Smooth muscle cell (in vitro differentiated cells): ENCODE measurements at regions not wholly inside any gene's neighbourhood (a gene's known extent, or its start where the extent isn't known, plus 50 kb on each side); places are given as distances from the start of the nearest gene placed in this dataset.
"Not testable (repeated sequence)": the region's sequence is repeated elsewhere in the genome, so short reads cannot be mapped to it uniquely, and the experiment has no call there.

Experiments used
- DNase-seq: peaks from one replicate; lab custom pipeline; 2025; ENCODE audit not compliant: unreplicated experiment; lab: John Stamatoyannopoulos, UW
- H2AFZ ChIP-seq: fragments of 200-600 bp; sonication (generic); 2 replicates; pipeline ENCODE4 v1.6.0; 2016; ENCODE audit warnings: antibody characterized with exemption, low read depth, mild to moderate bottlenecking
- H3F3A ChIP-seq: fragments of 200-600 bp; sonication (generic); 2 replicates; pipeline ENCODE4 v1.6.0; 2017; ENCODE audit warnings: antibody characterized with exemption, low read depth
- H3K27ac ChIP-seq: fragments of 200-600 bp; sonication (generic); 2 replicates; pipeline ENCODE4 v1.5.1; 2016; ENCODE audit warnings: low read depth, mild to moderate bottlenecking
- H3K27me3 ChIP-seq: fragments of 200-600 bp; sonication (generic); 2 replicates; pipeline ENCODE4 v1.6.1; 2016; ENCODE audit warnings: low read depth, mild to moderate bottlenecking
- H3K36me3 ChIP-seq: fragments of 200-600 bp; sonication (generic); 2 replicates; pipeline ENCODE4 v1.5.1; 2016; ENCODE audit warnings: low read depth
- H3K4me1 ChIP-seq: fragments of 200-600 bp; sonication (generic); 2 replicates; pipeline ENCODE4 v1.5.1; 2016; ENCODE audit warnings: low read depth
- H3K4me2 ChIP-seq: fragments of 200-600 bp; sonication (generic); 2 replicates; pipeline ENCODE4 v1.6.0; 2016; ENCODE audit warnings: mild to moderate bottlenecking
- H3K4me3 ChIP-seq: fragments of 200-600 bp; sonication (generic); 2 replicates; pipeline ENCODE4 v1.5.1; 2016; ENCODE audit warnings: mild to moderate bottlenecking
- H3K79me2 ChIP-seq: fragments of 200-600 bp; sonication (generic); 2 replicates; pipeline ENCODE4 v1.6.0; 2016; ENCODE audit warnings: low read depth, mild to moderate bottlenecking
- H3K9ac ChIP-seq: fragments of 200-600 bp; sonication (generic); 2 replicates; pipeline ENCODE4 v1.6.0; 2016; ENCODE audit warnings: low read depth
- H3K9me3 ChIP-seq: fragments of 200-600 bp; sonication (generic); replicated peaks from 2 replicates; pipeline ENCODE4 v1.5.1; 2016; ENCODE audit warnings: low read depth
- H4K20me1 ChIP-seq: fragments of 200-600 bp; sonication (generic); 2 replicates; pipeline ENCODE4 v1.6.0; 2016; ENCODE audit warnings: low read depth
- WGBS: methylation state at CpG from one replicate; pipeline ENCODE4 v1.1.7; 2016; ENCODE audit warnings: low lambda C conversion rate; 5-methylcytosine and 5-hydroxymethylcytosine counted together
- TF ChIP-seq, protein P1 (sequence below): fragments of 200-600 bp; sonication (generic); IDR thresholded peaks from 2 replicates; pipeline ENCODE4 v1.5.1; 2017; ENCODE audit warnings: borderline replicate concordance, mild to moderate bottlenecking, antibody characterized with exemption; ENCODE audit not compliant: insufficient read depth, poor library complexity, severe bottlenecking

GRCh38 chr6:112683926-112684325 is 336.8 kb downstream of the RFPL4B start:
- Histone ChIP-seq H2AFZ (no peak overlapping the region), H3K79me2 (no peaks in the 10 kb centered on the region), H3K27me3 (no peaks in the 10 kb centered on the region), H3K9me3 (no peaks in the 10 kb centered on the region), H3K4me3 (no peak overlapping the region), H3K4me1 (peaks cover 6% of the 10 kb centered on the region), H3K4me2 (peak overlapping the region; percentile 65), H3K36me3 (no peaks in the 10 kb centered on the region), H3K9ac (peak overlapping the region; percentile 13), H3F3A (no peaks in the 10 kb centered on the region), H4K20me1 (no peaks in the 10 kb centered on the region), H3K27ac (peak overlapping the region; percentile 86)
- 25% methylated on average over 3 of the region's 3 CpGs for WGBS
- TF ChIP-seq, protein P1, sequence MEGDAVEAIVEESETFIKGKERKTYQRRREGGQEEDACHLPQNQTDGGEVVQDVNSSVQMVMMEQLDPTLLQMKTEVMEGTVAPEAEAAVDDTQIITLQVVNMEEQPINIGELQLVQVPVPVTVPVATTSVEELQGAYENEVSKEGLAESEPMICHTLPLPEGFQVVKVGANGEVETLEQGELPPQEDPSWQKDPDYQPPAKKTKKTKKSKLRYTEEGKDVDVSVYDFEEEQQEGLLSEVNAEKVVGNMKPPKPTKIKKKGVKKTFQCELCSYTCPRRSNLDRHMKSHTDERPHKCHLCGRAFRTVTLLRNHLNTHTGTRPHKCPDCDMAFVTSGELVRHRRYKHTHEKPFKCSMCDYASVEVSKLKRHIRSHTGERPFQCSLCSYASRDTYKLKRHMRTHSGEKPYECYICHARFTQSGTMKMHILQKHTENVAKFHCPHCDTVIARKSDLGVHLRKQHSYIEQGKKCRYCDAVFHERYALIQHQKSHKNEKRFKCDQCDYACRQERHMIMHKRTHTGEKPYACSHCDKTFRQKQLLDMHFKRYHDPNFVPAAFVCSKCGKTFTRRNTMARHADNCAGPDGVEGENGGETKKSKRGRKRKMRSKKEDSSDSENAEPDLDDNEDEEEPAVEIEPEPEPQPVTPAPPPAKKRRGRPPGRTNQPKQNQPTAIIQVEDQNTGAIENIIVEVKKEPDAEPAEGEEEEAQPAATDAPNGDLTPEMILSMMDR = no peak
- DNase-seq = no peak

GRCh38 chr6:112685521-112686220 is 338.5 kb downstream of the RFPL4B start:
- H3K79me2 ChIP-seq, H4K20me1 ChIP-seq, H3K4me3 ChIP-seq, H2AFZ ChIP-seq, H3K9me3 ChIP-seq, H3K9ac ChIP-seq, H3K4me2 ChIP-seq, H3K27ac ChIP-seq, H3K27me3 ChIP-seq, DNase-seq, H3K36me3 ChIP-seq, H3K4me1 ChIP-seq, H3F3A ChIP-seq: not testable (repeated sequence)
- 94% methylated on average over 15 of the region's 15 CpGs for whole genome bisulfite sequencing

DNA sequence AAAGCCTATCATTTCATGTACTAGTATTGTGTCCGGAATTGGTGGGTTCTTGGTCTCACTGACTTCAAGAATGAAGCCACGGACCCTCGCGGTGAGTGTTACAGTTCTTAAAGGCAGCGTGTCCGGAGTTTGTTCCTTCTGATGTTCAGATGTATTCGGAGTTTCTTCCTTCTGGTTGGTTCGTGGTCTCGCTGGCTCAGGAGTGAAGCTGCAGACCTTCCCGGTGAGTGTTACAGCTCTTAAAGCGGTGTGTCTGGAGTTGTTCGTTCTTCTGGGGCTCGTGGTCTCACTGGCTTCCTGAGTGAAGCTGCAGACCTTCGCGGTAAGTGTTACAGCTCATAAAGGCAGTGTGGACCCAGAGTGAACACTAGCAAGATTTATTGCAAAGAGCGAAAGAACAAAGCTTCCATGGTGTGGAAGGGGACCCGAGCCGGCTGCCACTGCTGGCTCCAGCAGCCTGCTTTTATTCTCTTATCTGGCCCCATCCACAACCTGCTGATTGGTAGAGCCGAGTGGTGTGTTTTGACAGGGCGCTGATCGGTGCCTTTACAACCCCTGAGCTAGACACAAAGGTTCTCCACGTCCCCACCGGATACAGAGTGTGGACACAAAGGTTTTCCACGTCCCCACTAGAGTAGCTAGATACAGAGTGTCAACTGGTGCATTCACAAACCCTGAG is 341.5 kb downstream of the RFPL4B start:
- WGBS = 62% methylated on average over 24 of the region's 24 CpGs
- H3K4me2 ChIP-seq = not testable (repeated sequence)

GRCh38 chr6:112689183-112689858 is 342.2 kb downstream of the RFPL4B start:
- not testable (repeated sequence) for H3K27me3 ChIP-seq, H3K4me3 ChIP-seq, DNase-seq, H4K20me1 ChIP-seq, H3K4me2 ChIP-seq, H3K9ac ChIP-seq, H3K9me3 ChIP-seq, H2AFZ ChIP-seq, H3F3A ChIP-seq, H3K79me2 ChIP-seq, H3K4me1 ChIP-seq, H3K27ac ChIP-seq, H3K36me3 ChIP-seq
- WGBS = 98% methylated on average over 35 of the region's 56 CpGs

More for the DNA sequence above, 341.5 kb downstream of the RFPL4B start:
- H4K20me1 ChIP-seq, H3K4me3 ChIP-seq, H3K4me1 ChIP-seq, H3K9ac ChIP-seq, H3K27me3 ChIP-seq, H3K9me3 ChIP-seq, H3K27ac ChIP-seq, DNase-seq, H3K36me3 ChIP-seq, H3K79me2 ChIP-seq, H3F3A ChIP-seq: not testable (repeated sequence)
- peak overlapping the region; percentile 54 for H2AFZ ChIP-seq
